HepG2 (cell line): ENCODE measurements at regions not wholly inside any gene's neighbourhood (a gene's known extent, or its start where the extent isn't known, plus 50 kb on each side); places are given as distances from the start of the nearest gene placed in this dataset.

Source experiments
- ATAC-seq: fragments of 200-7000 bp; cut with Tn5 transposase; 3 replicates; pipeline ENCODE4 v1.9.1; 2020; ENCODE audit warnings: mild to moderate bottlenecking, moderate library complexity
- BruUV-seq: library from RNA; stranded (reverse); fragments of 400-500 nt; replicated peaks from 2 replicates; lab custom pipeline; 2021; lab: Mats Ljungman, UMichigan
- CTCF ChIA-PET: fragments of 300-600 bp; formaldehyde crosslinking; extraction: SDS; loops from one replicate; lab custom pipeline; 2021; ENCODE audit warnings: low total read pairs, inconsistent platforms, low intra/inter-chr PET ratio; lab: Yijun Ruan, JAX
- POLR2A ChIA-PET: fragments of 350-600 bp; sonication (Branson Sonifier 250); formaldehyde crosslinking; loops from one replicate; lab custom pipeline; 2020; ENCODE audit warnings: antibody characterized with exemption, inconsistent platforms; lab: Yijun Ruan, JAX
- DNase-seq: peaks from one replicate; pipeline ENCODE4 v3.0.0-alpha.2; 2015; ENCODE audit warnings: low spot score
- FAIRE-seq: peaks from 3 replicates; lab custom pipeline; 2011; peaks lifted over from hg19 to GRCh38; lab: Jason Lieb, UNC
- H2AFZ ChIP-seq: one replicate; pipeline ENCODE4 v1.6.1; 2011; ENCODE audit warnings: low read length, inconsistent platforms
- H3K27ac ChIP-seq: fragments of 300-600 bp; 3 replicates; pipeline ENCODE4 v1.8.0; 2011; ENCODE audit warnings: mixed run types, mild to moderate bottlenecking, mixed read lengths, low read length, inconsistent platforms; ENCODE audit not compliant: insufficient read depth; ENCODE audit errors: extremely low read length
- H3K27me3 ChIP-seq, 2 experiments: fragments of 200-600 bp in 1 of 2; 2 replicates in 1 of 2; 3 replicates in 1 of 2; pipeline versions ENCODE4 v1.6.0 to v1.8.0; 2011; ENCODE audit warnings: low read length in 2 of 2, mild to moderate bottlenecking in 2 of 2, moderate library complexity in 2 of 2, inconsistent platforms in 1 of 2; ENCODE audit not compliant: insufficient read depth in 2 of 2, control insufficient read depth in 1 of 2
- H3K36me3 ChIP-seq, 2 experiments: fragments of 200-600 bp in 1 of 2; replicated peaks in 1 of 2; 2 replicates in 1 of 2; 3 replicates in 1 of 2; pipeline versions ENCODE4 v1.5.1 to v1.8.0; 2011; ENCODE audit warnings: low read length in 2 of 2, inconsistent platforms in 1 of 2; ENCODE audit not compliant: insufficient read depth in 2 of 2, control insufficient read depth in 1 of 2
- H3K4me1 ChIP-seq: 2 replicates; pipeline ENCODE4 v1.5.1; 2012; ENCODE audit warnings: low read length, inconsistent platforms; ENCODE audit not compliant: insufficient read depth
- H3K4me2 ChIP-seq: 2 replicates; pipeline ENCODE4 v1.6.0; 2011; ENCODE audit warnings: low read depth, low read length, inconsistent platforms
- H3K4me3 ChIP-seq, 3 experiments: fragments of 200-600 bp in 1 of 3; sonication (generic), shearing (Covaris generic) in 1 of 3; replicated peaks in 1 of 3; 2 replicates each; pipeline ENCODE4 v1.5.1; 2011 to 2016; ENCODE audit warnings: low read length in 3 of 3, inconsistent platforms in 2 of 3, low read depth in 2 of 3, mild to moderate bottlenecking in 2 of 3, control low read depth in 1 of 3, mixed read lengths in 1 of 3; ENCODE audit not compliant: insufficient read depth in 1 of 3
- H3K79me2 ChIP-seq: one replicate; pipeline ENCODE4 v1.6.1; 2011; ENCODE audit warnings: low read length, inconsistent platforms; ENCODE audit not compliant: insufficient read depth
- H3K9ac ChIP-seq: 2 replicates; pipeline ENCODE4 v1.6.0; 2011; ENCODE audit warnings: mild to moderate bottlenecking, low read depth, low read length, inconsistent platforms; ENCODE audit not compliant: insufficient read depth
- H3K9me3 ChIP-seq: 2 replicates; pipeline ENCODE4 v1.5.1; 2012; ENCODE audit warnings: mild to moderate bottlenecking, low read length
- H4K20me1 ChIP-seq: 2 replicates; pipeline ENCODE4 v1.6.0; 2011; ENCODE audit warnings: inconsistent platforms, mild to moderate bottlenecking, low read length, moderate library complexity; ENCODE audit not compliant: insufficient read depth
- CEBPB ChIP-seq: IDR thresholded peaks from 2 replicates; pipeline ENCODE4 v1.6.1; 2011; ENCODE audit warnings: low read depth, low read length, improper control_type of control experiment, borderline replicate concordance
- CEBPZ ChIP-seq: IDR thresholded peaks from 2 replicates; pipeline ENCODE4 v1.6.1; 2012; ENCODE audit warnings: low read length, improper control_type of control experiment
- CREM ChIP-seq, 2 experiments: sonication (generic) in 1 of 2; formaldehyde crosslinking in 1 of 2; IDR thresholded peaks; 2 replicates each; pipeline versions ENCODE4 v1.4.0 to v1.6.1; 2016 to 2020; ENCODE audit warnings: antibody characterized with exemption in 1 of 2, mild to moderate bottlenecking in 1 of 2, missing genetic modification reagents in 1 of 2
- GFI1 ChIP-seq: sonication (generic); formaldehyde crosslinking; IDR thresholded peaks from 2 replicates; pipeline ENCODE4 v1.5.0; 2020; ENCODE audit warnings: missing genetic modification reagents, mild to moderate bottlenecking, borderline replicate concordance
- KAT2B ChIP-seq: fragments of 150-350 bp; IDR thresholded peaks from 2 replicates; pipeline ENCODE4 v1.6.1; 2014; ENCODE audit warnings: low read depth, low read length, borderline replicate concordance
- MATR3 ChIP-seq: sonication (generic); formaldehyde crosslinking; IDR thresholded peaks from 2 replicates; pipeline ENCODE4 v1.4.0; 2020; ENCODE audit warnings: missing genetic modification reagents
- PBX2 ChIP-seq: IDR thresholded peaks from 2 replicates; pipeline ENCODE4 v1.6.1; 2016; ENCODE audit warnings: control low read depth
- RCOR2 ChIP-seq: IDR thresholded peaks from 2 replicates; pipeline ENCODE4 v1.6.1; 2016; ENCODE audit warnings: missing biosample characterization, missing genetic modification reagents
- SRSF1 ChIP-seq: fragments of 200-400 bp; formaldehyde crosslinking; optimal IDR thresholded peaks from 2 replicates; pipeline ENCODE3; 2017; ENCODE audit warnings: mild to moderate bottlenecking, low read depth, low read length, moderate library complexity
- SSRP1 ChIP-seq: IDR thresholded peaks from 2 replicates; pipeline ENCODE4 v1.6.1; 2016; ENCODE audit warnings: control low read depth
- TOE1 ChIP-seq: sonication (generic); formaldehyde crosslinking; IDR thresholded peaks from 2 replicates; pipeline ENCODE4 v1.4.0; 2020; ENCODE audit warnings: mild to moderate bottlenecking, missing genetic modification reagents
- ZFAT ChIP-seq: sonication (generic); formaldehyde crosslinking; conservative IDR thresholded peaks from 2 replicates; pipeline ENCODE4 v1.8.1; 2023; ENCODE audit warnings: missing genetic modification reagents, inconsistent platforms
- ZNF232 ChIP-seq: sonication (generic); formaldehyde crosslinking; IDR thresholded peaks from 2 replicates; pipeline ENCODE4 v1.4.0; 2020; ENCODE audit warnings: missing genetic modification reagents, borderline replicate concordance
- ZNF501 ChIP-seq: sonication (generic); formaldehyde crosslinking; IDR thresholded peaks from 2 replicates; pipeline ENCODE4 v1.5.1; 2020; ENCODE audit warnings: mild to moderate bottlenecking, moderate library complexity, missing genetic modification reagents
- WGBS: methylation state at CpG from one replicate; pipeline ENCODE4 v1.1.6; 2017; ENCODE audit warnings: low lambda C conversion rate; 5-methylcytosine and 5-hydroxymethylcytosine counted together
- in situ Hi-C: cut with HindIII; loops from 2 replicates; pipeline ENCODE4 v1.10.0; 2017; ENCODE audit warnings: low pct_unique_long_range_greater_than_20kb; ENCODE audit not compliant: extremely low pct_ligation_motif_present
- intact Hi-C: fragments of 100-400 bp; cut with micrococcal nuclease; formaldehyde crosslinking; loops from one replicate; pipeline ENCODE4 v1.10.0; 2022; ENCODE audit not compliant: unreplicated experiment
- TF ChIP-seq, protein P1 (sequence below): sonication (generic); formaldehyde crosslinking; IDR thresholded peaks from 2 replicates; pipeline ENCODE4 v1.4.0; 2020; ENCODE audit warnings: mild to moderate bottlenecking, missing genetic modification reagents

DNA sequence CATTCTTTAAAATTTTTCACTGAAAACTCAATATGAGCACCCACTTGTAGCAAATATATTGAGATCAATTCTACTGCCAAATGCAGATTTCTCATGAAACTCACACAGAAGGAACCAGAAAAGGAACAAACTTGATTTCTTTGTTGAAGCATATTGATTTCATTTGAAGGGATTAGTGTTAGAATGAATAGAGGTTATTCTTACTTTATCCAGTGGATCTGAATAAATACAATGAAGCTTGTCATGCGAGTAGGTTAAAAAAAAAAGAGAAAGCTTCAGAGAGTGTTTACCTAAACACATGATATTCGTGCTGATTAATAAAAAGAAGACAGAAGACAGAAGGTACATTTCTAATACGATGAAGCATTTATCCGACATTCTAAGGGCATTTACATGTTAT is 226.7 kb upstream of the ZSWIM2 start (continued):
- TF ChIP-seq CREM (IDR thresholded peaks at IDR 0.05): no peak
- no peak for TF ChIP-seq CREM (CRISPR knock-in tag; IDR thresholded peaks at IDR 0.05)
- TF ChIP-seq GFI1 (CRISPR knock-in tag): no peak
- no peak for TF ChIP-seq ZFAT
- TF ChIP-seq, all 625 proteins: peak for 0

DNA sequence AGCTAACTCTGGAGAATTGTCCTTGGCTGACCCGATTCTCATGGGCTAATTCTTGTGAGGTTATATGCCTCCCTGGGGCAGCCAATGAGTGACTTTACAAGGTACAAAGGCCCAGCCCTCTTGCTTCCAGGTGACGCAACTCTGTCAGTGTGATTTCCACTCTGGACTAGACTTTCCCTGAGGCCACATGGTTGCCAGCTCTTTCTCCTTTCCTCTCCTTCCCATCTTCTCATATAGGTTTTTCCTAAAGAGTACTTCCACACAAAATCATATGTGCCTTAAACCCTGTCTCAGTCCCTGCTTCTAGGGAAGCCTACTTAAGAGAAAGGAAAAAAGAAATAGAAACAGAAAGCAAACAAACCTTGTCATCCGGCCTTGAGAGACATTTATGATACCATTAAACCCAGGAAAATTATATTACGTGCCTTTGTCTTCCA is 226.2 kb upstream of the ZSWIM2 start:
- Histone ChIP-seq H3K4me3 (no peak overlapping the region), H3K4me2 (no peak overlapping the region), H3K9ac (no peak overlapping the region), H3K79me2 (no peaks in the 10 kb centered on the region), H3K27me3 (no peaks in the 10 kb centered on the region; a peak in 1 of 5 replicates), H4K20me1 (no peaks in the 10 kb centered on the region), H3K9me3 (no peaks in the 10 kb centered on the region), H3K27ac (no peak overlapping the region), H3K4me1 (no peaks in the 10 kb centered on the region), H2AFZ (no peak overlapping the region)
- no TSS peak for BruUV-seq
- intact Hi-C loops (no loop called here), in situ Hi-C loops (no loop called here)
- CTCF ChIA-PET: no interaction called here
- DNase-seq: no peak
- WGBS: 13% methylated on average over 4 of the region's 4 CpGs
- TF ChIP-seq SRSF1: no peak
- TF ChIP-seq RCOR2: no peak
- peak; percentile 66; the same call in 1 of the 2 replicates for TF ChIP-seq CEBPB
- no peak for TF ChIP-seq ZNF501 (CRISPR knock-in tag)
- TF ChIP-seq KAT2B: no peak
- TF ChIP-seq, all 625 proteins: peak for 1
- no peak for FAIRE-seq
- POLR2A ChIA-PET: no interaction called here
- H3K36me3 ChIP-seq: no peaks in the 10 kb centered on the region
- ATAC-seq: peak; percentile 44; the same call in 1 of the 3 replicates

DNA sequence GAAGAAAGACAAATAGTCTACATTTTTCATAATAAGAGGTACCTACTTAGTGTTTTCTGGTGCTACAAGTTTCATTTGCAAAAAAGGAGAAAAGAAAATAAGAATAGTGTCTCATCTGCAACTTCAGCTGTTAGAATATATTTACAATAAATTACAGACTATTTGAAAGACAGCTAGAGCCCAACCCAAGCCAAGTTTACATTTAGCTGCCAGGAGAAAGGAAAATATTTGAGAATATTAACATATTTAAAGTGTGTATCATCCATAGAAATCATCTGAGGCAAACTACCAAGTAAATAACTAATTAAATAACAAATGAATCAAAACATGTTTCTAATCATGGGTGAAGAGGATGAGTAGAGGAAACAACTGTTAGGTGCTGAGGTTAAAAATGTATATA is 209.2 kb upstream of the ZSWIM2 start:
- FAIRE-seq: no peak
- intact Hi-C loops: no loop called here
- no peak overlapping the region for H3K4me3 ChIP-seq
- TF ChIP-seq CEBPZ (no peak), TOE1 (CRISPR knock-in tag) (no peak), SSRP1 (CRISPR knock-in tag) (no peak), PBX2 (CRISPR knock-in tag) (no peak), ZNF232 (no peak), MATR3 (CRISPR knock-in tag) (no peak)
- TF ChIP-seq, protein P1, sequence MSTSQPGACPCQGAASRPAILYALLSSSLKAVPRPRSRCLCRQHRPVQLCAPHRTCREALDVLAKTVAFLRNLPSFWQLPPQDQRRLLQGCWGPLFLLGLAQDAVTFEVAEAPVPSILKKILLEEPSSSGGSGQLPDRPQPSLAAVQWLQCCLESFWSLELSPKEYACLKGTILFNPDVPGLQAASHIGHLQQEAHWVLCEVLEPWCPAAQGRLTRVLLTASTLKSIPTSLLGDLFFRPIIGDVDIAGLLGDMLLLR (CRISPR knock-in tag): no peak

More for the DNA sequence above, 209.2 kb upstream of the ZSWIM2 start:
- Histone ChIP-seq H3K79me2 (no peaks in the 10 kb centered on the region), H3K36me3 (no peaks in the 10 kb centered on the region), H3K9ac (no peak overlapping the region), H2AFZ (no peak overlapping the region), H3K4me2 (no peak overlapping the region), H4K20me1 (no peaks in the 10 kb centered on the region), H3K27me3 (no peaks in the 10 kb centered on the region), H3K4me1 (no peaks in the 10 kb centered on the region), H3K9me3 (no peaks in the 10 kb centered on the region), H3K27ac (no peak overlapping the region)
- BruUV-seq: no TSS peak
- no peak for ATAC-seq
- no peak for DNase-seq
- ChIA-PET POLR2A (no interaction called here), CTCF (no interaction called here)
- in situ Hi-C loops: no loop called here
